Esophagus muscularis mucosa (tissue), 4 donors: ENCODE measurements at regions not wholly inside any gene's neighbourhood (a gene's known extent, or its start where the extent isn't known, plus 50 kb on each side); places are given as distances from the start of the nearest gene placed in this dataset.

Experiments
- DNase-seq: peaks from one replicate; pipeline ENCODE4 v3.0.0-alpha.2; 2017; ENCODE audit errors: extremely low spot score
- H3K27ac ChIP-seq, 4 donors: fragments of 200-600 bp; sonication (generic); replicated peaks in 1 of 4; 1 replicate in 3 of 4; 2 replicates in 1 of 4; pipeline ENCODE4 v1.5.1; 2016 to 2019; ENCODE audit warnings: mild to moderate bottlenecking in 1 of 4
- H3K27me3 ChIP-seq, 4 donors: fragments of 200-600 bp; sonication (generic); one replicate each; pipeline versions ENCODE4 v1.5.1 to v1.6.0; 2016 to 2019
- H3K36me3 ChIP-seq, 4 donors: fragments of 200-600 bp; sonication (generic); one replicate each; pipeline ENCODE4 v1.5.1; 2016 to 2019
- H3K4me1 ChIP-seq, 4 donors: fragments of 200-600 bp; sonication (generic); one replicate each; pipeline ENCODE4 v1.5.1; 2016 to 2019
- H3K4me3 ChIP-seq, 4 donors: fragments of 200-600 bp; sonication (generic); 1 replicate in 2 of 4; 2 replicates in 2 of 4; pipeline ENCODE4 v1.5.1; 2016 to 2019; ENCODE audit warnings: mild to moderate bottlenecking in 4 of 4, moderate library complexity in 1 of 4
- H3K9me3 ChIP-seq, 4 donors: fragments of 200-600 bp; sonication (generic); 1 replicate in 3 of 4; 2 replicates in 1 of 4; pipeline ENCODE4 v1.5.1; 2016 to 2019
- EP300 ChIP-seq: sonication (generic); formaldehyde crosslinking; IDR thresholded peaks from one replicate; pipeline ENCODE4 v1.6.1; 2017; ENCODE audit warnings: antibody characterized with exemption
- POLR2A ChIP-seq: fragments of 450-650 bp; IDR thresholded peaks from one replicate; pipeline ENCODE4 v1.6.1; 2017; ENCODE audit warnings: antibody characterized with exemption, moderate library complexity, mild to moderate bottlenecking, low read depth
- POLR2AphosphoS5 ChIP-seq, 2 donors: sonication (generic); formaldehyde crosslinking; IDR thresholded peaks; one replicate each; pipeline ENCODE4 v1.6.1; 2017; ENCODE audit warnings: antibody characterized with exemption in 2 of 2
- WGBS: methylation state at CpG from one replicate; pipeline ENCODE4 v1.1.5; 2018; 5-methylcytosine and 5-hydroxymethylcytosine counted together
- intact Hi-C: fragments of 100-400 bp; cut with DNase I; formaldehyde crosslinking; loops from one replicate; pipeline ENCODE4 v1.15.1; 2023
- TF ChIP-seq, protein P1 (sequence below), 3 experiments: fragments of 200-600 bp in 2 of 3; fragments of 450-650 bp in 1 of 3; sonication (generic) in 2 of 3; IDR thresholded peaks; one replicate each; pipeline ENCODE4 v1.5.1; 2017 to 2019; ENCODE audit warnings: antibody characterized with exemption in 3 of 3, mild to moderate bottlenecking in 2 of 3, moderate library complexity in 1 of 3

DNA sequence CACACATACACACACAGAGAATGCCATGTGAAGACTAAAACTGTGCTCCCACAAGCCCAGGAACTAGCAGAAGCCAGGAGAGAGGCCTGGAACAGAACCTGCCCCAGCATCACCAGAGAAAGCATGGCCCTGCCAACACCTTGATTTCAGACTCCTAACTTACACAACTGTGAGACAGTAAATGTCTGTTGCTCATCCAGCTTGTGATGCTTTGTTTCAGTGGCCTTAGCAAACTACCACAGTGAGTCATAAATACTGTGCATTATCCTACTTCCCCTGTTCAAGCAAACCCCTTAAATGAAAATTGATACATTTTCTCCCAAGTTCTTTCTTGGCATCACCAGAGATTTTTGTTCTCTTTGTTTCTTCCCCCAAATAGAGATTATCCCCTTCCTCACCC is 1539.4 kb upstream of the TENM4 start:
- Histone ChIP-seq H3K27ac (no peak overlapping the region), H3K4me3 (no peak overlapping the region), H3K27me3 (no peaks in the 10 kb centered on the region), H3K4me1 (no peaks in the 10 kb centered on the region), H3K9me3 (no peaks in the 10 kb centered on the region), H3K36me3 (no peaks in the 10 kb centered on the region)
- intact Hi-C loops, result no loop called here
- no peak for DNase-seq
- TF ChIP-seq POLR2AphosphoS5 (IDR thresholded peaks at IDR 0.05) (no peak), POLR2A (no peak), EP300 (no peak)
- TF ChIP-seq, protein P1, sequence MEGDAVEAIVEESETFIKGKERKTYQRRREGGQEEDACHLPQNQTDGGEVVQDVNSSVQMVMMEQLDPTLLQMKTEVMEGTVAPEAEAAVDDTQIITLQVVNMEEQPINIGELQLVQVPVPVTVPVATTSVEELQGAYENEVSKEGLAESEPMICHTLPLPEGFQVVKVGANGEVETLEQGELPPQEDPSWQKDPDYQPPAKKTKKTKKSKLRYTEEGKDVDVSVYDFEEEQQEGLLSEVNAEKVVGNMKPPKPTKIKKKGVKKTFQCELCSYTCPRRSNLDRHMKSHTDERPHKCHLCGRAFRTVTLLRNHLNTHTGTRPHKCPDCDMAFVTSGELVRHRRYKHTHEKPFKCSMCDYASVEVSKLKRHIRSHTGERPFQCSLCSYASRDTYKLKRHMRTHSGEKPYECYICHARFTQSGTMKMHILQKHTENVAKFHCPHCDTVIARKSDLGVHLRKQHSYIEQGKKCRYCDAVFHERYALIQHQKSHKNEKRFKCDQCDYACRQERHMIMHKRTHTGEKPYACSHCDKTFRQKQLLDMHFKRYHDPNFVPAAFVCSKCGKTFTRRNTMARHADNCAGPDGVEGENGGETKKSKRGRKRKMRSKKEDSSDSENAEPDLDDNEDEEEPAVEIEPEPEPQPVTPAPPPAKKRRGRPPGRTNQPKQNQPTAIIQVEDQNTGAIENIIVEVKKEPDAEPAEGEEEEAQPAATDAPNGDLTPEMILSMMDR (IDR thresholded peaks at IDR 0.05), result no peak

DNA sequence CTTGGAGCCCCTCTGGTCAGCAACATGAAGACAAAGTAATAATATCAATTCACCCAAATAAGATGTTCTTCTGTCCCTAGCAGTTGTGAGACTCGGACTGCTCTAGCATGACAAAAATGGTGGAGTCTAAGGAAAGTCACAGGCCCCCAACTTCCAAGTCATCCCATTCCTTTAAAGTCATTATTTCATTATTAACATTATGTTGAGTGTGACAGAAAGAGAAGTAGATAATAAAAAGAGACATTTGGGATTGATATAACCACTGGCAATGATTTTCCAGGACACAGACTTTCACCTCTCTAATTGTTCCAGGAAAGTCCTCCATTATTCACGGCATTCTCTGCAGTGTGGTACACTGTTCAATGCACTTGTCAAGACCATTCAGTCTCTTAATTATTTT is 1533.0 kb upstream of the TENM4 start:
- no peak overlapping the region for H3K4me3 ChIP-seq
- no peaks in the 10 kb centered on the region for H3K36me3 ChIP-seq
- DNase-seq, result no peak
- no peaks in the 10 kb centered on the region for H3K27me3 ChIP-seq
- WGBS, result 90% methylated on average over 2 of the region's 2 CpGs
- H3K4me1 ChIP-seq, result no peaks in the 10 kb centered on the region
- TF ChIP-seq POLR2A, result no peak
- TF ChIP-seq POLR2AphosphoS5 (IDR thresholded peaks at IDR 0.05), result no peak
- TF ChIP-seq EP300, result no peak
- intact Hi-C loops, result no loop called here
- no peaks in the 10 kb centered on the region for H3K9me3 ChIP-seq
- no peak overlapping the region for H3K27ac ChIP-seq

DNA sequence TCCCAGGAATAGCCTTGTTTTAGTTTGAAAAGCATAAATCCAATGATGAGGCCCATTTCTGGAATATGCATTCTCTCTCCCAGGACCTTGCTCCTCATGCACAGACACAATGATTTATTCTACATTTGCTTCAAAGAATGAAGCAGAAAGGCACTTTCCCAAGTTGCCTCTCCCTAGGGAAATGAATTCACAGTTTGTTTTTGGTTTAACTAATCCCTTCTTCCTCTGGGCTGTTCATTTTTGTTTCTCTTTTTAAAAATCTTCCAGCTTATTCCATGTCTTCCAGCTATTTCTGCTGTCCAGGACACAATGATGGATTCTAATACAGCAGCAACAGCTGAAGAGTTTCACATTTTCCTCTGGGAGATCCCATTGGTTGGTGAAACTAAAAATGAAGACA is 1529.2 kb upstream of the TENM4 start:
- no peak overlapping the region for H3K27ac ChIP-seq
- TF ChIP-seq POLR2AphosphoS5 (IDR thresholded peaks at IDR 0.05) (no peak), EP300 (no peak), POLR2A (no peak)
- TF ChIP-seq, protein P1 (IDR thresholded peaks at IDR 0.05), result no peak
- DNase-seq, result no peak
- H3K9me3 ChIP-seq, result no peaks in the 10 kb centered on the region
- no peak overlapping the region for H3K4me3 ChIP-seq
- intact Hi-C loops, result no loop called here
- H3K36me3 ChIP-seq, result no peaks in the 10 kb centered on the region
- no peaks in the 10 kb centered on the region for H3K4me1 ChIP-seq
- H3K27me3 ChIP-seq, result no peaks in the 10 kb centered on the region

DNA sequence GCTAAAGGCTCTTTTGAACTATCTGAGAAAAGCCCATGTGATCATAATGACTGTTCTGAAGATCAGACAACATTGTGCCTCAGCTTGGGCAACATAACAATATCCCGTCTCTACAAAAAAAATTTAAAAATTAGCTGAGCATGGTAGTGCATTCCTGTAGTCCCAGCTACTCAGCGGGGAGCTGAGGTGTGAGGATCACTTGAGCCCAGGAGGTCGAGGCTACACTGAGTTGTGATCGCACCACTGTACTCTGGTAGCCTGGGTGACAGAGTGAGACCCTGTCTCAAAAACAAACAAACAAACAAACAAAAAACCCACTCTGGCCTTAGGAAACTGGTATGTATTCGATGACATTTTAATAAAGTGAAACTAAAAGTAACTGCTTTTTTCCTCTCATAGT is 1526.8 kb upstream of the TENM4 start:
- no peak for DNase-seq
- TF ChIP-seq POLR2AphosphoS5 (IDR thresholded peaks at IDR 0.05) (no peak), EP300 (no peak)
- TF ChIP-seq, protein P1 (IDR thresholded peaks at IDR 0.05), result no peak
- no peak overlapping the region for H3K27ac ChIP-seq
- H3K9me3 ChIP-seq, result no peaks in the 10 kb centered on the region
- intact Hi-C loops, result no loop called here
- no peak overlapping the region for H3K4me3 ChIP-seq
- no peaks in the 10 kb centered on the region for H3K27me3 ChIP-seq
- WGBS, result 77% methylated on average over 5 of the region's 5 CpGs
- no peaks in the 10 kb centered on the region for H3K36me3 ChIP-seq
- no peaks in the 10 kb centered on the region for H3K4me1 ChIP-seq

DNA sequence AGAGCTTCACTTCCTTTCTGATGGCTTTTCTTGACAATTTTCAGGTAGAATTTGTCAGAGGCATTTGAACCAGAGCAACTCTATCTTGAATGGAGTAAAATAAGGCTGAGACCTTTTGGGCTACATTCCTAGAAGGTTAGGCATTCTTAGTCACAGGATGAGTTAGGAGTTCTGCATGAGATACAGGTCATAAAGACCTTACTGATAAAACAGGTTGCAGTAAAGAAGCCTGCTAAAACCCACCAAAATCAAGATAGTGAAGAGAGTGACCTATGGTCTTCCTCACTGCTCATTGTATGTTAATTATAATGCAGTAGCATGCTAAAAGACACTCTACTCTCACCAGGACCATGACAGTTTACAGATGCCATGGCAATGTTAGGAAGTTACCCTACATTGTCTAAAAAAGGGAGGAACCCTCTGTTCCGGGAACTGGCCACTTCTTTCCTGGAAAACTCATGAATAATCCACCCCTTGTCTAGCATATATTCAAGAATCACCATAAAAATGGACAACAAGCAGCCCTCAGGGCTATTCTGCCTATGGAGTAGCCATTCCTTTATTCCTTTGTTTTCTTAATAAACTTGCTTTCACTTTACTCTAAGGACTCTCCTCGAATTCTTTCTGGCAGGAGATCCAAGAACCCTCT is 1519.7 kb upstream of the TENM4 start:
- 76% methylated on average over 2 of the region's 2 CpGs for WGBS
- no peaks in the 10 kb centered on the region for H3K9me3 ChIP-seq
- intact Hi-C loops, result no loop called here

DNA sequence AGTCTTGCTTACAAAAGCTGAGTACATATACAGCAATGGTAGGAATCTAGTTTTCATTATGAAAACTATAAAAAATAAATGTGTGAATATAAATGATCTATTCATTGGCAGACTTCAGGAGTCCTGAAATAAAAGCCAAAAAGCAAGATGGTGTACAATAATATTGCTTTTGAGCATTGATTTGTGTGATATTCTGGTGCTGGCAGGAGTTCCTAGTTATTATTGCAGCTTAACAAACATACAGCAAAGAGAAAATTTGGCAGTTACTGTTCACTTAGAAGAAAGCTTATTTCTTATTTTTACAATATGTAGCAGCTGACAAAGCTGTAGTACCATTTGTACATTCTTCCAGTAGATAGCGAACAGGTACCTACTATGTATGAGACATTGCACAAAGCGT is 1518.9 kb upstream of the TENM4 start:
- TF ChIP-seq POLR2A (no peak), EP300 (no peak), POLR2AphosphoS5 (IDR thresholded peaks at IDR 0.05) (no peak)
- TF ChIP-seq, protein P1 (IDR thresholded peaks at IDR 0.05), result no peak
- DNase-seq, result no peak
- intact Hi-C loops, result no loop called here
- Histone ChIP-seq H3K36me3 (no peaks in the 10 kb centered on the region), H3K4me3 (no peak overlapping the region), H3K27ac (no peak overlapping the region), H3K27me3 (no peaks in the 10 kb centered on the region), H3K4me1 (no peaks in the 10 kb centered on the region), H3K9me3 (no peaks in the 10 kb centered on the region)
- 94% methylated on average over 2 of the region's 2 CpGs for whole genome bisulfite sequencing

More for the DNA sequence above, 1519.7 kb upstream of the TENM4 start:
- TF ChIP-seq POLR2A, result no peak
- H3K4me1 ChIP-seq, result no peaks in the 10 kb centered on the region
- H3K36me3 ChIP-seq, result no peaks in the 10 kb centered on the region
- H3K27ac ChIP-seq, result no peak overlapping the region
- no peak for DNase-seq
- H3K27me3 ChIP-seq, result no peaks in the 10 kb centered on the region
- H3K4me3 ChIP-seq, result no peak overlapping the region
